HFF-Myc (cell line): ENCODE measurements at regions not wholly inside any gene's neighbourhood (a gene's known extent, or its start where the extent isn't known, plus 50 kb on each side); places are given as distances from the start of the nearest gene placed in this dataset.

Experiments
- DNase-seq: peaks from one replicate; pipeline ENCODE4 v3.0.0-alpha.2; 2011; ENCODE audit warnings: low read depth; ENCODE audit errors: extremely low read depth
- H3K4me3 ChIP-seq: replicated peaks from 2 replicates; pipeline ENCODE4 v1.5.1; 2011; ENCODE audit warnings: low read depth, mild to moderate bottlenecking, control low read depth, low read length
- CTCF ChIP-seq: IDR thresholded peaks from 2 replicates; pipeline ENCODE4 v1.5.1; 2012; ENCODE audit warnings: mild to moderate bottlenecking, low read depth, low read length, control low read depth; ENCODE audit errors: missing control alignments

GRCh38 chr11:129312730-129313503 is 62.7 kb upstream of the BARX2 start:
- DNase-seq, result no peak
- no peak overlapping the region for H3K4me3 ChIP-seq
- TF ChIP-seq CTCF, result no peak

- TF ChIP-seq CTCF, result no peak
- no peak for DNase-seq
- no peak overlapping the region for H3K4me3 ChIP-seq
Measured at GRCh38 chr11:129308241-129308865, 67.3 kb upstream of the BARX2 start.

DNA sequence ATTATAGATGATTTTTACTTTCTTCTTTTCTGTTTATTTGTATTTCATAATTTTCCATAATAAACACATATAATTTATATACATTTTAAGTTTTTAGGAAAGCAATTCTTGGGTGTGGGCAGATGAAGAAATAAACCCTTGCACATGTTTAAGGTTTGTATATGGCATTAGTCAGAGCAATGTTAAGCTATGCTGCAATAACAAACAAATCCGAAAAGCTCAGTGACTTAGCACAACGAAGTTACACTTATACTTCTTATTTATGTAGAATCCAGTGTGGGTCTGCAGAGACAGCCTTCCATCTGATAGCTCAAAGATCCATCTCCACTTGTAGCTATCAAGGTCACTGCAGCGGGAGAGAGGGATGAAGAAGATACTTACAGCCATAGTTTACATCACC is 68.5 kb upstream of the BARX2 start:
- no peak for DNase-seq
- H3K4me3 ChIP-seq, result no peak overlapping the region
- TF ChIP-seq CTCF, result no peak

- no peak for DNase-seq
- H3K4me3 ChIP-seq, result no peak overlapping the region
- TF ChIP-seq CTCF, result no peak
Measured at GRCh38 chr11:129302386-129303101, 73.1 kb upstream of the BARX2 start.

DNA sequence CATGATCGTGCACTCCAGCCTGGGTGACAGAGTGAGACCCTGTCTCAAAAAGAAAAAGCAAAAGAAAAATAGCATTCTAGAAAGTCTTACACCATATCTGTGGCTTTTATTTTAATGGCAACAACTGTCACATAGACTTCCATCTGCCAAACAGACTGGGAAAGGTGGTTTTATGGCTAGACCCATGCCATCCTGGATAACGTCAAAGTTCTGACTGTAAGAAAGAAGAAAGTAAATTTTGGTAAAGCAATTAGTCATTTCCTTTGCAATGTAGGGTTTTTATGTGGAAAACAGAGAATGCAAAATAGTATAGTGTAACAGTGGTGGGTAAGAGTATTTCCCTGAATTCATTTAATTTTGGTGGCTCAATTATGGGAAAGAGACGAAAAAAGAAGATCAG is 75.5 kb upstream of the BARX2 start:
- H3K4me3 ChIP-seq, result no peak overlapping the region
- DNase-seq, result no peak
- no peak for TF ChIP-seq CTCF

DNA sequence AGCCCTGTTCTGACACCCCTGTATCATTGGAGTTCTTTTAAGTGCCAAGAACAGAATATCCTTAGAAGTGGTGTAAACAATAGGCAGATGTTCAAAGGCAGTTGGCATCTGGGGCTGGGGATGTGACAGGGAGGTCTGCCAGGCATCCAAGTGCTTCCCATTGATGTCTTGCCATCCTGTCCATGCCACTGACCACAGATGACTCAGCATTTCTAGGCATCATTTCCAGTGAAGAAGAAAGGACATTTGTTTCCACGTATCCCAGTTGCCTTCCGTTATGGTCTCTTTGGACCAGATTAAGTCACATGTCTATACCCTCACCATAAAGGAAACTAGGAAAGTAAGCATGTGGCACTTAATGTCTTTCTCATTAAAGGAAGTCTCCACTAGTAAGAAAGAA is 76.7 kb upstream of the BARX2 start:
- no peak overlapping the region for H3K4me3 ChIP-seq
- no peak for TF ChIP-seq CTCF
- DNase-seq, result no peak
